ENCODE measurements at regions not wholly inside any gene's neighbourhood (a gene's known extent, or its start where the extent isn't known, plus 50 kb on each side); places are given as distances from the start of the nearest gene placed in this dataset.
"Not testable (repeated sequence)": the region's sequence is repeated elsewhere in the genome, so short reads cannot be mapped to it uniquely, and the experiment has no call there.

- no peak for TF ChIP-seq CTCF (IDR thresholded peaks at IDR 0.05; ENCODE audit: low read depth, low read length)
- no peak for DNase-seq (ENCODE audit: low read depth in 2 of 2)
- no peak overlapping the region for H3K4me3 ChIP-seq (replicated peaks in 1 of 2; ENCODE audit: low read depth in 2 of 2, low read length in 2 of 2)
Measured at GRCh38 chr3:78337801-78338211, 1297.9 kb downstream of the ROBO2 start.

- DNase-seq (ENCODE audit: low read depth in 2 of 2), result no peak
Measured at GRCh38 chr3:78338405-78338804, 1298.5 kb downstream of the ROBO2 start.

GRCh38 chr3:78343221-78343620 lies 1303.3 kb downstream of the ROBO2 start:
- H3K4me3 ChIP-seq (replicated peaks in 1 of 2; ENCODE audit: low read depth in 2 of 2, low read length in 2 of 2), result no peak overlapping the region
- DNase-seq (ENCODE audit: low read depth in 2 of 2), result no peak

More at GRCh38 chr3:78338405-78338804, 1298.5 kb downstream of the ROBO2 start:
- no peak for TF ChIP-seq CTCF (IDR thresholded peaks at IDR 0.05; ENCODE audit: low read depth, low read length)
- H3K4me3 ChIP-seq (replicated peaks in 1 of 2; ENCODE audit: low read depth in 2 of 2, low read length in 2 of 2), result no peak overlapping the region

GRCh38 chr3:78344267-78344666 lies 1304.4 kb downstream of the ROBO2 start:
- not testable (repeated sequence) for H3K4me3 ChIP-seq (replicated peaks in 1 of 2; ENCODE audit: low read depth in 2 of 2, low read length in 2 of 2); DNase-seq (ENCODE audit: low read depth in 2 of 2)

More at GRCh38 chr3:78343221-78343620, 1303.3 kb downstream of the ROBO2 start:
- no peak for TF ChIP-seq CTCF (IDR thresholded peaks at IDR 0.05; ENCODE audit: low read depth, low read length)

GRCh38 chr3:78344918-78345317 lies 1305.0 kb downstream of the ROBO2 start:
- H3K4me3 ChIP-seq (replicated peaks in 1 of 2; ENCODE audit: low read depth in 2 of 2, low read length in 2 of 2), result no peak overlapping the region
- DNase-seq (ENCODE audit: low read depth in 2 of 2), result no peak
- TF ChIP-seq CTCF (IDR thresholded peaks at IDR 0.05; ENCODE audit: low read depth, low read length), result no peak

- no peak overlapping the region for H3K4me3 ChIP-seq (replicated peaks in 1 of 2; ENCODE audit: low read depth in 2 of 2, low read length in 2 of 2)
- TF ChIP-seq CTCF (IDR thresholded peaks at IDR 0.05; ENCODE audit: low read depth, low read length), result no peak
- DNase-seq (ENCODE audit: low read depth in 2 of 2), result no peak
Measured at GRCh38 chr3:78347176-78347575, 1307.3 kb downstream of the ROBO2 start.

- no peak overlapping the region for H3K4me3 ChIP-seq (replicated peaks in 1 of 2; ENCODE audit: low read depth in 2 of 2, low read length in 2 of 2)
- DNase-seq (ENCODE audit: low read depth in 2 of 2), result no peak
- TF ChIP-seq CTCF (IDR thresholded peaks at IDR 0.05; ENCODE audit: low read depth, low read length), result no peak
Measured at GRCh38 chr3:78348664-78349063, 1308.8 kb downstream of the ROBO2 start.

Measured in cardiac fibroblast (primary cell).